Stimulated activated CD4-positive, alpha-beta T cell treated with anti-CD3 and anti-CD28 coated beads, TNF-alpha, amount 100 ng/mL, for 48 hours (primary cell): ENCODE measurements at regions not wholly inside any gene's neighbourhood (a gene's known extent, or its start where the extent isn't known, plus 50 kb on each side); places are given as distances from the start of the nearest gene placed in this dataset.

ENCODE experiments used
- DNase-seq, 3 donors: peaks; one replicate each; pipeline ENCODE4 v3.0.0-alpha.2; 2020; ENCODE audit warnings: low read depth in 3 of 3

- DNase-seq, result no peak
Measured at GRCh38 chr21:41076064-41076463, 91.9 kb upstream of the BACE2 start.

- DNase-seq, result no peak
Measured at GRCh38 chr21:41079159-41079558, 88.8 kb upstream of the BACE2 start.

DNA sequence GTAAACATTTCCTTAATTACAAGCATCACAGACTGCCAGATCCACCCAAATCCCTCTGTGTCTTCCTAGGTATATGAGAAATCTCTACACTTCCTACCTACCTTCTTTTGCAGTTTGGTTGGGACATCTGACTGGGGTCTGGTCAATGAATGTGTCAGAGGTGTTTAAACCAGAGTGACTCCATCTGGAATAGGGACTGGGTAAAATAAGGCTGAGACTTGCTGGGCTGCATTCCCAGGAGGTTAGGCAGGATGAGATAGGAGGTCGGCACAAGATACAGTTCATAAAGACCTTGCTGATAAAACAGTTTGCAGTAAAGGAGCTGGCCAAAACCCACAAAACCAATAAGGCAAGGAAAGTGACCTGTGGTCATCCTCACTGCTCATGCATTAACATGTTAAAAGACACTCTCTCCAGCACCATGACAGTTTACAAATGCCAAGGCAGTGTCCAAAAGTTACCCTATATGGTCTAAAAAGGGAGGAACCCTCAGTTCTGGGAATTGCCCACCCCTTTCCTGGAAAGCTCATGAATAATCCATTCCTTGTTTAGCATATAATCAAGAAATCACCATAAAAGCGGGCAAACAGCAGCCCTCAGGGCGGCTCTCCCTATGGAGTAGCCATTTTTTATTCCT lies 87.4 kb upstream of the BACE2 start:
- no peak for DNase-seq

DNA sequence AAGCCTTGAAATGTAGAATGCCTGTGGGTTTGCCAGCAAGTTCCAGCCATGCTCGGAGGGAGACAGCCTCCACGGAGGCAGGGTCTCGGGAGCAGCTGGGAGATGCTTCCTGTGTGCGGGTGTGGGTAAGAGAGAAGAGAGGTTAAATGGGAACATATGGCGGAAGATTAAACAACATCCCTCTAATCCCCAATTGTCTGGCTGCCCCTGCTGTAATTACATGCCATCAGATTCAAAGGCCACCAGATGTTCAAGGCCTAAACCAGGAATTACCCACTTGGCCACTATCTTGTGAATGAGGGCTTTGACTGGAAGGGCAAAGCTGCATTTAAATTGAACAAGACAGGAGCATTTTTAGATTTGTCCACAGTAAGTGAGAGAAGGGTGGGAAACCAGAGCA lies 81.4 kb upstream of the BACE2 start:
- no peak for DNase-seq

DNA sequence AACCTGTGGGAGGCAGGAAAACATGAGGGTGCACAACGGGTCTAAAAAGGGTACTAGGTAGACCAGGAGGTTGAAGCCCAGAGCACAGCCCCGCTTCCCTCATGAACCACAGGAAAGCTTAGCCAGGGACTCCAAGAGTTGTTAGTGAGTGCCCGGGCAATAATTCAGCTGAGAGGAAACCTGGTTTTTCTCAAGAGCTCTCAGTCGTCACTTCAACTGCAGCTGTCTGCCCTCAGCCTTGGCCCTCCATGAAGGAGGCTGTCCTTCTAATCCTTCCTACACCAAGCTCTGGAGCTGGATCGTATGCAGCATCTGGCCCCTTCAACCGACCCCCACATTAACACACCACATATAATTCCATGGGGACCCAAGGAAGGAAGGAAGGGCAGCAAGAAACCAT lies 77.0 kb upstream of the BACE2 start:
- DNase-seq, result no peak

DNA sequence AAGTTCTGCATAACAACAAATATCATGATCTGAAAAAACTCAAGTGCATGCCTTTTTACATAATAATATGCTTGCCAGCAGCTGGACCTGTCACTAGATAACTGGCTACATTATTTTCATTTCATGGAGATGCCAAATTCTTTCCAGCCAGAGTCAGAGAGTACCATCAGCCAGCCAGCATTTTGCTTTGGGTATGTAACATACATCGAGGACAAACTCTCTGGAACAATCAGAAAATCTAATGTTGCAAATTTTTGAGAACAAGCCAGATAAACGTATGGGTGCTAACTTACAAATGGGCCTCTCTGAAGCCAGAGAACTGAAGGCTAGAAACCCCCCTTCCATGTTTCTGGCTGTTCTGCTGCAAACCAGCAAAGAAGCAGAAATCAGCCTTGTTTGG lies 76.3 kb upstream of the BACE2 start:
- no peak for DNase-seq

GRCh38 chr21:41092312-41092711 lies 75.6 kb upstream of the BACE2 start:
- no peak for DNase-seq

DNA sequence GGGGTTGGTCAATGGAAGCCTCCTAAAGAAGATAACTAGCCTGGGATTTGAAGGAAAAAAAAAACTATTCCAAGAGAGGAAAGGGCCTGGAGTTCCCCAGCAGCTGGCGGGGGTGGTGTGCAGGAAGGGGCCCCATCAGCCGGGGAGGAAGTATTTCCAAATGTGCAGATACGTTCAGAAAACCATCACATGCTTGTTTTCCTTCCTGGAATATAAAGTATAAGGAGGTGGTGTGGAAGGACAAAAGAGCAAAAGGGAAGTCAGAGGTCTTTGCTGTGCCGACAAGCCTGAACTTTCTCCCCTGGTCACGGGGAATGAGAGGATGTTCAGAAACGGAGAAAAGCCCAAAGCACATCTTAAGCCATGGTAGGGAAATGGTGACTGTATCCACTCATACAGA lies 72.0 kb upstream of the BACE2 start:
- DNase-seq, result no peak

DNA sequence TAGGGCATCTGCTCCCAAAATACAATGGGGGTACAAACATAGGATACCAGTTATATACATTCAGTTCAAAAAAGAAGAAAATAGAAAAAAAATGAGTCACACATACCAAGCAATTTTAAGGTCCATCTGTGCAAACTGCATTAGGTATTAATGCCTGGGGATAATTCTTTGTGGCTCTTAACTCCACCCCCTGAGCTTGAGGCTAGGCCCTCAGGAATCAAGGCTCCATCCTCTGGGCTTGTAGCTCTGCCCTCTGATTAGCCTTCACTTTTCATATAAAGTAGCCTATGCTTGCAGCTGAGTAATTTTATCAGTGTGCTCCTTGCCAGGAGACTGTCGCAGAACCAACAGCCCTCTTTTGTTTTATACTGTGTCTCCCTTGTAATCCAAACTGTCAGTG lies 69.9 kb upstream of the BACE2 start:
- no peak for DNase-seq

DNA sequence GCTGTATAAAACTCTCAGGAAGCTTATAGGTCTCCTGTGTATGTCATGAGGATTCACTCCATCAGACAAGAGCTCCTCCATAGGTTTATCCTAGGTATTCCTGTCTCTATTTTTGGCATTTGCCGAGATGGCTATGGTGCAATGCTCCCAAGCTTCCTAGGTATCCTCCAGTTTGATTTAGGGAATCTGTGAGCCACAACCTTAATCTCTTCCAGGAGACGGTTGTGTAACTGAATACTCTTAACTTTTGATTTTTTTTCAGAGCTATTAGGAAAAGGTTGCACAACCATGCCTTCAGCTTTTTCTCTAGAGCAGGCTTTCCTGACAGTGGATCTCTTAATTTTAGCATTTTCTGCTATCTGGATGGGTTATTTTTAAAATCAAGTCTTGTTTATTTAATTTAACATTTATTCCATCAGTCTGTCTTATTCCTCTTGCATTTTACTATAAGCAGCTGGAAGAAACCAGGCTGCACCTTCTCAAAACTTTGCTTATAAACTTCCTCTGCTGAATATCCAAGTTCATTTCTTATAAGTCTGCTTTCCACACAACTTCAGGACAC lies 69.4 kb upstream of the BACE2 start:
- DNase-seq, result no peak

GRCh38 chr21:41100826-41101550 lies 67.0 kb upstream of the BACE2 start:
- no peak for DNase-seq

DNA sequence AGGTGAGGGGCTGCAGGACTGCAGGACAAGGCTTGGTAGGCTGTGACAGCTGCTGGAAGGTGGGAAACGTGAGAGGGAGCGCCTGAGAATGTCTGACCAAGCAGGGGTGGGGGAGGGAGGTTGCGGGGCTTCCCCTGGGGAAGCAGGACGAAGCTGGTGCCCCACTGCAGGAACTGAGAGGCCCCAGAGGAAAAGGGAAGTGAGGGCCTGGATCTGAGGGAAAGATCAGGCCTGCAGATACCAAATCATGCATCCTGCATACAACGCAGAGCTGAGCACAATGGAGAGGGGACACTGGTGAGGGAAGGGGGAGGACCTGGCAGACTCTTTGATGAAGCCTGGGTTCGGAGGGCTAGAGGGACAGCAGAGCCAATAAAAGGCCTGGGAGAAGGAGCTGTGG lies 65.7 kb upstream of the BACE2 start:
- no peak for DNase-seq

- DNase-seq, result no peak
Measured at GRCh38 chr21:41107602-41108001, 60.4 kb upstream of the BACE2 start.

DNA sequence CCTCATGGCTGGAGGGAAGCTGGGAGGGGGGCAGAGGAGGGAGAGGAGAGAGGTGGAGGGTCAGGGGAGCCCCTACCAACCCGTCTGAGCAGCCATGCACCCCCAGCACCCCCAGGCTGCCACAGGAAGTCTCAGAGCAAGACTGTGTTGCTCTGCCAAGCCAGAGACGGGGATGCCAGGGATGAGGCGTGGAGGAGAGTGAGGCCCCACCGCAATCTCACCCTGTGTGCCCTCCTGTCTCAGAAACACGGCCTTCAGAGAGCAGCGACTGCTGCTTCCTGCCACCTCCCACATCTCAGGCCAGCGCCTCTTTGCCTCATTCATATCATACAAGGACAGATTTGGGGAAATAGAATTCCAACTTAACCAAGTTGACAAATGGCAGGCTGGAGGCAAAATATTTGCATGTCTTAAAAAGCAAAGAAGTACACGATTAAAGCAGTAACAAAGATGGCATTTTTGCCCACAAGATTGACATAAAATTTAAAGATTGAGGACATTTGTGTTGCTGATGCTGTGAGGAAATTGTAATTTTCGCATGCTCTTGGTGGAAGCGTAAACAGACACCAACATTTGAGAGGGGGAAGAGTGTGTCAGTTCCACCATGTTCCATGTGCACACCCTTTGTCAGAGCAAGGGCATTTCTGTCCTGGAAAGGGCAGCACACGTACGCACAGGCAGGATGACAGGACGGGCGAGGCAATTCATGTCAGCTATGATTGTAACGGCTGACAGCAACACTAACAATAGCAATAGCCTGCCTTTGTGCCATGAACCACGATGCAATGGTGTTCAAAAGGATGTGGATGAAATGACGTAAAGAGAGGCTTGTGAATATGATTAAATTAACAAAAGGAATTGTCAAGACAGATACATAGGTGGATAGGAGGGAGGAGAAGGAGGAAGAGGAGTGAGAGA lies 59.0 kb upstream of the BACE2 start:
- DNase-seq, result no peak

DNA sequence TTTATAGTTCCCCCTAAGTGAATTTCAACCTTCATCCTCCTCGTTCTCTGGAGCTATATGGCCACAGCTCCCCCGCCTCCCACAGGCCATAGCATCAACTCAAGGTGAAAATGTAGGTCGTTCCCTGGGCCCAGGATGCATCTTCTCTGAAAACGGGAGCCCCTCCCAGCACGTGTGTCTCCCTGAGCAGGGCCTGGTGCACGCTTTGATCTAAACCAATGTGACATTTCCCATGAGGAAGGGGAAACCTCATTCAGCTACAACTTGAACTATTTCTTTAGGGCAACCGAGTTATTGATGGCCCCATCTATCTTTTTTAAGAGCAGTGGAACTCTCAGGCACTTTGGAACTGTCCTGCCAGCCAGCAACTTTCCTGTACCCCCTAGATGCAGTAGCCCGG lies 57.8 kb upstream of the BACE2 start:
- DNase-seq, result no peak

DNA sequence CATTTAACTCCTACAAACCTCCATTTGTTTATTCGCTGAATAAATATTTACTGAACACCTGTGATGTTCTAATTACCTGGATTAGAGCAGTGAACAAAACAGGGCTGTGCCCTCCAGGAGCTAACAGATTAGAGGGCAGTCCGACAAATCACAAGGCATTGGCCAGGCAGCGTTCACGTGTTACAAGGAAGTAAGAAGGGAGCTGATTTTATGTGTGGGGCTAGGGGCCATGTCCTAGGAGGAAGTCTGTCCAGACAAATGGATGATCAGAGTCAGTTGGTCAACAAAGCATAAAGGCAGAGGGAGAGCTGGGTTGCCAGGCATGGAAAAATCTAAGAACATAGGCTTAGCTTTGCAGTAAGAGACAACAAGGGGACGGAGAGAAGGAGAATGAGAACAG lies 57.3 kb upstream of the BACE2 start:
- no peak for DNase-seq

DNA sequence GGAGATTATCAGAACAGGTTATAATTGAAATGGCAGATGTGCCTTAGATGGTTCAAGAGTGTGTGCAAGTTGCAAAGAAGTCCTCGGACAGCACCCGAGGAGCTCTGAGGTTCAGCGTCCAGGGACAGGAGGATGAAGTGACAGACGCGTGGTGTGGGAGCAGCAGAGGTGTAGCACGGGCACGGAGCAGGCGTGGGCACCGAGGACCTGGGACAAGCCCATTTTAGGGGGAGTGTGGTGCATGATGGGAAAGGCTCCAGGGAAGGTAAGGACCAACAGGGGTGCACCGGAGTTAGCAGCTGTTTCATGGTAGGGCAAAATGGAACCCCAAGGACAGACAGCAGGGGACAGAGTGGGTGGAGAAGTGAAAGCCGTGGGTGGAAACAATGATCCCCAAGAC lies 56.3 kb upstream of the BACE2 start:
- DNase-seq, result no peak

GRCh38 chr21:41112740-41113692 lies 54.9 kb upstream of the BACE2 start:
- no peak for DNase-seq

DNA sequence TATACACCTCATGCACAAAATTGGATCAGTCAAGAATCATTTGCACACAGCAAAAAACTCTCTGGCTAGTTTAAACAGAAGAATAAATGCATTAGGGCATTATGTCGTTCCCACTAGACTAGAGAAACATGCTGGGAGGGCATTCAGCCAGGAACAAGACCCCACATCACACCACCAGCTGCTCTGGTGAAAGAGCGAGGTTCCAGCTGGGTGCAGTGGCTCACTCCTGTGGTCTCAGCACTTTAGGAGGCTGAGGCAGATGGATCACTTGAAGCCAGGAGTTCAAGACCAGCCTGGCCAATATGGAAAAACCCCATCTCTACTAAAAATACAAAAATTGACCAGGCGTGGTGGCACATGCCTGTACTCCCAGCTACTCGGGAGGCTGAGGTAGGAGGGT lies 52.1 kb upstream of the BACE2 start:
- DNase-seq, result no peak
